MCF 10A (cell line): ENCODE measurements at regions not wholly inside any gene's neighbourhood (a gene's known extent, or its start where the extent isn't known, plus 50 kb on each side); places are given as distances from the start of the nearest gene placed in this dataset.

Experiments used
- BruUV-seq: library from RNA; stranded (reverse); fragments of 400-500 nt; replicated peaks from 2 replicates; lab custom pipeline; 2021; lab: Mats Ljungman, UMichigan
- CTCF ChIA-PET: fragments of 300-600 bp; sonication (Branson Sonifier 250); formaldehyde crosslinking; extraction: SDS; loops from one replicate; lab custom pipeline; 2021; ENCODE audit warnings: antibody characterized with exemption, inconsistent platforms; lab: Yijun Ruan, JAX
- POLR2A ChIA-PET: fragments of 300-600, 350-650 bp; sonication (Branson Sonifier 250); formaldehyde crosslinking; extraction: SDS; loops from one replicate; lab custom pipeline; 2020; ENCODE audit warnings: antibody characterized with exemption, inconsistent platforms; lab: Yijun Ruan, JAX
- DNase-seq: peaks from one replicate; pipeline ENCODE4 v3.0.0-alpha.2; 2018; ENCODE audit not compliant: unreplicated experiment
- H3K27ac Mint-ChIP-seq: one replicate; pipeline ENCODE4 v1.8.0; 2022; ENCODE audit warnings: mild to moderate bottlenecking, low read depth, mixed read lengths; ENCODE audit not compliant: unreplicated experiment
- H3K27me3 Mint-ChIP-seq: one replicate; pipeline ENCODE4 v1.8.0; 2022; ENCODE audit warnings: mixed read lengths; ENCODE audit not compliant: insufficient read depth, unreplicated experiment
- H3K36me3 Mint-ChIP-seq: one replicate; pipeline ENCODE4 v1.8.0; 2022; ENCODE audit warnings: mild to moderate bottlenecking, moderate library complexity, mixed read lengths; ENCODE audit not compliant: insufficient read depth, unreplicated experiment
- H3K4me1 Mint-ChIP-seq: one replicate; pipeline ENCODE4 v1.8.0; 2022; ENCODE audit warnings: mixed read lengths; ENCODE audit not compliant: insufficient read depth, unreplicated experiment
- H3K4me3 Mint-ChIP-seq: one replicate; pipeline ENCODE4 v1.8.0; 2022; ENCODE audit warnings: mild to moderate bottlenecking, moderate library complexity, mixed read lengths; ENCODE audit not compliant: unreplicated experiment
- H3K9me3 Mint-ChIP-seq: one replicate; pipeline ENCODE4 v1.8.0; 2022; ENCODE audit warnings: mixed read lengths; ENCODE audit not compliant: unreplicated experiment
- CTCF ChIP-seq: fragments of 200-600 bp; IDR thresholded peaks from one replicate; pipeline ENCODE4 v1.8.0; 2022; ENCODE audit warnings: antibody characterized with exemption, mild to moderate bottlenecking; ENCODE audit not compliant: unreplicated experiment
- intact Hi-C: fragments of 100-400 bp; cut with micrococcal nuclease; formaldehyde crosslinking; loops from 2 replicates; pipeline ENCODE4 v1.14.1; 2022

DNA sequence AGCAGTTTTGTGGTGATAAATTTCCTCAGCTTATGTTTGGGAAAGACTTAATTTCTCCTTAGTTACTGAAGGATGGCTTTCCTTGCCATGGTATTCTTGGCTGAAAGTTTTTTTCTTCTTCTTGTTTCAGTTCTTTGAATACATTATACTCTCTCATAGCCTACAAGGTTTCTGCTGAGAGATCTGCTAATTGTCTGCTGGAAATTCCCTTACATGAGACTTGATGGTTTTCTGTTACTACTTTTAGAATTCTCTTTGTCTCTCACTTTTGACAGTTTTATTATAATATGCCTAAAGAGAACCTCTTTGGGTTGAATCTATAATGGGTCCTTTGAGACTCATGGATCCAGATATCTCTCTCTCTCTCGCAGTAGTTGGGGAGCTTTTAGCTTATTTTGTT lies 693.6 kb downstream of the PRELID2 start:
- TF ChIP-seq CTCF = no peak
- Mint-ChIP-seq H3K4me1 (no peaks in the 10 kb centered on the region), H3K27me3 (no peaks in the 10 kb centered on the region), H3K27ac (no peak overlapping the region), H3K36me3 (no peaks in the 10 kb centered on the region), H3K9me3 (no peaks in the 10 kb centered on the region), H3K4me3 (no peak overlapping the region)
- intact Hi-C loops = no loop called here
- ChIA-PET CTCF (interaction anchor here (1.4 kb wide), 1 partner anchor 17 kb away, joined by 4 read pairs; no protein-coding TSS in a partner anchor), POLR2A (no interaction called here)
- no peak for DNase-seq
- BruUV-seq = no TSS peak

DNA sequence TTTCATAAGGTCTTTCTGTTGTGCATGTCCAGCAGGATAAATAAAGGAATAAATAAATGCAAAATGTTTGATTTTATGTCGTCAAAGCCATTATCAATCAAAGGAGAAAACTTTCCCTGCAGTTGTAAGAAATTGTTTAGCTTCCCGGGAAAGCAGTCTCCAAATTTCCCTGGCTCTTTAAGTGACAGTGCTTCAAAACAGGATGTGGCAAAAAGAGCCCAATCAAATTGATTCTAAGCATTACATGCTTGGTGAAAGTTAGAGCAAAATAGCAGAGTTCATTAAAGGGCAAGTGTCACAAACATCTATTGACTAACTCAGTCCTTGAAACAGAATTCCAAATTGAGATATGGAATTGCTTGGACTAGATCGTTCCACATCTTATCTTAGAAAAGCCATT lies 704.1 kb downstream of the PRELID2 start:
- intact Hi-C loops = no loop called here
- H3K27ac Mint-ChIP-seq = no peak overlapping the region
- CTCF ChIA-PET = interaction anchor here (1.6 kb wide), 1 partner anchor 31 kb away, joined by 4 read pairs; no protein-coding TSS in a partner anchor
- no peaks in the 10 kb centered on the region for H3K27me3 Mint-ChIP-seq
- TF ChIP-seq CTCF = no peak
- H3K4me3 Mint-ChIP-seq = no peak overlapping the region
- H3K9me3 Mint-ChIP-seq = no peaks in the 10 kb centered on the region
- peak; percentile 13 for DNase-seq
- H3K36me3 Mint-ChIP-seq = no peaks in the 10 kb centered on the region
- peaks cover 11% of the 10 kb centered on the region for H3K4me1 Mint-ChIP-seq
- POLR2A ChIA-PET = interaction anchor here (0.5 to 0.6 kb wide), 2 partner anchors 212 to 834 kb away, joined by 3 read pairs; no protein-coding TSS in a partner anchor
- BruUV-seq = no TSS peak

GRCh38 chr5:145129797-145130196 lies 705.3 kb downstream of the PRELID2 start:
- no TSS peak for BruUV-seq
- H3K4me1 Mint-ChIP-seq = peaks cover 16% of the 10 kb centered on the region
- H3K36me3 Mint-ChIP-seq = no peaks in the 10 kb centered on the region
- intact Hi-C loops = no loop called here
- TF ChIP-seq CTCF = no peak
- CTCF ChIA-PET = interaction anchor here (0.7 kb wide), 1 partner anchor 63 kb away, joined by 4 read pairs; no protein-coding TSS in a partner anchor
- H3K27me3 Mint-ChIP-seq = no peaks in the 10 kb centered on the region
- POLR2A ChIA-PET = no interaction called here
- no peak overlapping the region for H3K4me3 Mint-ChIP-seq
- H3K9me3 Mint-ChIP-seq = no peaks in the 10 kb centered on the region
- DNase-seq = no peak
- H3K27ac Mint-ChIP-seq = no peak overlapping the region

DNA sequence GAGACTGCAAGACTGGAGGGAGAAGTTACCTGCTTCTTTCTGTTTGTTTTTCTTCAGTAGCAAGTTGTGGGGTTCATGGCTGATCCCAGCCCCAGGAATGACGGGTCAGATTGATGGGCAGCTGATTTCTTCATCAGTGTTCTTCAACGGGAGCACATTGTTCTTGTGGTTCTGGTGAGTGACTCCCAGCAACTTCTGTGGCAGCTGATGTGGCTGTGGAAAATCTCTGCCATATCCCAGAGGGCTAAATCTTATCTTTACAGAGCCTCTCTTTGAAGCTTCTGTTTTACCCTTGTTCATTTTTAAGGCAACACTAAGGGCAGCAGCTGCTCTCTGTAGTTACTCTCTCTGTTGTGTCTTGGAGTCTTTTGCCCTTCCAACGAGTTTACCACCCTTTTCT lies 710.3 kb downstream of the PRELID2 start:
- CTCF ChIA-PET = no interaction called here
- H3K27ac Mint-ChIP-seq = peak overlapping the region; percentile 11
- BruUV-seq = no TSS peak
- intact Hi-C loops = no loop called here
- POLR2A ChIA-PET = no interaction called here
- no peaks in the 10 kb centered on the region for H3K36me3 Mint-ChIP-seq
- DNase-seq = no peak
- H3K4me3 Mint-ChIP-seq = no peak overlapping the region
- H3K4me1 Mint-ChIP-seq = peaks cover 12% of the 10 kb centered on the region
- H3K9me3 Mint-ChIP-seq = no peaks in the 10 kb centered on the region
- no peaks in the 10 kb centered on the region for H3K27me3 Mint-ChIP-seq
- no peak for TF ChIP-seq CTCF
